ENCODE measurements at regions not wholly inside any gene's neighbourhood (a gene's known extent, or its start where the extent isn't known, plus 50 kb on each side); places are given as distances from the start of the nearest gene placed in this dataset.

GRCh38 chr2:117646872-117647271 lies 167.6 kb upstream of the DDX18 start:
- no peak for TF ChIP-seq POLR2A (IDR thresholded peaks at IDR 0.05)
- TF ChIP-seq, protein P1, sequence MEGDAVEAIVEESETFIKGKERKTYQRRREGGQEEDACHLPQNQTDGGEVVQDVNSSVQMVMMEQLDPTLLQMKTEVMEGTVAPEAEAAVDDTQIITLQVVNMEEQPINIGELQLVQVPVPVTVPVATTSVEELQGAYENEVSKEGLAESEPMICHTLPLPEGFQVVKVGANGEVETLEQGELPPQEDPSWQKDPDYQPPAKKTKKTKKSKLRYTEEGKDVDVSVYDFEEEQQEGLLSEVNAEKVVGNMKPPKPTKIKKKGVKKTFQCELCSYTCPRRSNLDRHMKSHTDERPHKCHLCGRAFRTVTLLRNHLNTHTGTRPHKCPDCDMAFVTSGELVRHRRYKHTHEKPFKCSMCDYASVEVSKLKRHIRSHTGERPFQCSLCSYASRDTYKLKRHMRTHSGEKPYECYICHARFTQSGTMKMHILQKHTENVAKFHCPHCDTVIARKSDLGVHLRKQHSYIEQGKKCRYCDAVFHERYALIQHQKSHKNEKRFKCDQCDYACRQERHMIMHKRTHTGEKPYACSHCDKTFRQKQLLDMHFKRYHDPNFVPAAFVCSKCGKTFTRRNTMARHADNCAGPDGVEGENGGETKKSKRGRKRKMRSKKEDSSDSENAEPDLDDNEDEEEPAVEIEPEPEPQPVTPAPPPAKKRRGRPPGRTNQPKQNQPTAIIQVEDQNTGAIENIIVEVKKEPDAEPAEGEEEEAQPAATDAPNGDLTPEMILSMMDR (IDR thresholded peaks at IDR 0.05): no peak
